AG04450 (cell line): ENCODE measurements at regions not wholly inside any gene's neighbourhood (a gene's known extent, or its start where the extent isn't known, plus 50 kb on each side); places are given as distances from the start of the nearest gene placed in this dataset.
A peak's percentile ranks its signal among the peaks of the same experiment; 100 is the strongest.

Experiments
- CTCF ChIA-PET: fragments of 300-600, 350-600 bp; formaldehyde crosslinking; extraction: SDS; loops from one replicate; lab custom pipeline; 2022; ENCODE audit warnings: antibody characterized with exemption, inconsistent platforms; lab: Charles Lee
- POLR2A ChIA-PET: fragments of 350-600 bp; formaldehyde crosslinking; extraction: SDS; loops from one replicate; lab custom pipeline; 2021; ENCODE audit warnings: antibody characterized with exemption, inconsistent platforms; lab: Yijun Ruan, JAX
- DNase-seq: peaks from one replicate; pipeline ENCODE4 v3.0.0-alpha.2; 2011; ENCODE audit warnings: low read depth, low spot score
- H3K27ac ChIP-seq: one replicate; pipeline ENCODE4 v1.5.1; 2012; ENCODE audit warnings: low read depth, low read length, control low read depth
- H3K27me3 ChIP-seq: one replicate; pipeline ENCODE4 v1.6.0; 2012; ENCODE audit warnings: low read length; ENCODE audit not compliant: control insufficient read depth, insufficient read depth
- H3K4me3 ChIP-seq: 2 replicates; pipeline ENCODE4 v1.5.1; 2011; ENCODE audit warnings: mild to moderate bottlenecking, low read depth, low read length, control low read depth
- H3K9me3 ChIP-seq: 2 replicates; pipeline ENCODE4 v1.5.1; 2012; ENCODE audit warnings: low read length; ENCODE audit not compliant: control insufficient read depth, insufficient read depth
- CTCF ChIP-seq: IDR thresholded peaks from 2 replicates; pipeline ENCODE4 v1.5.1; 2011; ENCODE audit warnings: low read depth, low read length, control low read depth, inconsistent platforms

- DNase-seq = peak; percentile 97
- Histone ChIP-seq H3K9me3 (peaks cover 14% of the 10 kb centered on the region), H3K4me3 (no peak overlapping the region), H3K27ac (peak overlapping the region; percentile 12), H3K27me3 (no peaks in the 10 kb centered on the region)
- no peak for TF ChIP-seq CTCF
- POLR2A ChIA-PET = interaction anchor here (0.5 to 2.1 kb wide), 12 partner anchors 18 to 690 kb away, joined by 3 to 20 read pairs (median 4); partner anchors contain the start of gene IGFBP5
- CTCF ChIA-PET = interaction anchor here (0.5 to 1.6 kb wide), 8 partner anchors 77 to 445 kb away, joined by 3 to 9 read pairs (median 3); partner anchors contain the start of gene IGFBP5
Measured at GRCh38 chr2:217065695-217066405, 206.0 kb upstream of the TNP1 start.

GRCh38 chr2:217065012-217065290, 205.1 kb upstream of the TNP1 start:
- no peaks in the 10 kb centered on the region for H3K27me3 ChIP-seq
- no peak for TF ChIP-seq CTCF
- ChIA-PET CTCF (interaction anchor here (0.5 to 1.7 kb wide), 8 partner anchors 17 to 446 kb away, joined by 3 to 9 read pairs (median 3); partner anchors contain the start of gene IGFBP5), POLR2A (interaction anchor here (0.5 kb wide), 1 partner anchor 194 kb away, joined by 5 read pairs; no protein-coding TSS in a partner anchor)
- peaks cover 14% of the 10 kb centered on the region for H3K9me3 ChIP-seq
- no peak overlapping the region for H3K4me3 ChIP-seq
- DNase-seq = no peak
- no peak overlapping the region for H3K27ac ChIP-seq

GRCh38 chr2:217064234-217065011, 204.6 kb upstream of the TNP1 start:
- CTCF ChIA-PET = interaction anchor here (0.5 to 1.7 kb wide), 6 partner anchors 17 to 446 kb away, joined by 3 to 9 read pairs (median 3); partner anchors contain the start of gene IGFBP5
- Histone ChIP-seq H3K27me3 (no peaks in the 10 kb centered on the region), H3K27ac (no peak overlapping the region), H3K9me3 (peaks cover 14% of the 10 kb centered on the region), H3K4me3 (no peak overlapping the region)
- DNase-seq = no peak
- POLR2A ChIA-PET = interaction anchor here (0.5 to 2.6 kb wide), 3 partner anchors 11 to 369 kb away, joined by 3 to 9 read pairs (median 5); partner anchors contain the start of gene IGFBP5
- no peak for TF ChIP-seq CTCF

- no peak for DNase-seq
- ChIA-PET CTCF (interaction anchor here (1.3 to 1.7 kb wide), 2 partner anchors 103 to 368 kb away, joined by 5 read pairs; partner anchors contain the start of gene IGFBP5), POLR2A (interaction anchor here (0.6 to 2.6 kb wide), 2 partner anchors 11 to 368 kb away, joined by 5 to 9 read pairs; partner anchors contain the start of gene IGFBP5)
- Histone ChIP-seq H3K4me3 (no peak overlapping the region), H3K27ac (no peak overlapping the region), H3K27me3 (no peaks in the 10 kb centered on the region), H3K9me3 (peaks cover 14% of the 10 kb centered on the region)
- TF ChIP-seq CTCF = no peak
Measured at GRCh38 chr2:217063238-217063755, 203.4 kb upstream of the TNP1 start.
